GM19351 (cell line): ENCODE measurements at regions not wholly inside any gene's neighbourhood (a gene's known extent, or its start where the extent isn't known, plus 50 kb on each side); places are given as distances from the start of the nearest gene placed in this dataset.
A peak's percentile ranks its signal among the peaks of the same experiment; 100 is the strongest.
"Not testable (repeated sequence)": the region's sequence is repeated elsewhere in the genome, so short reads cannot be mapped to it uniquely, and the experiment has no call there.

ENCODE experiments used
- ATAC-seq: cut with Tn5 transposase; IDR thresholded peaks from one replicate; pipeline ENCODE4 v1.9.1; 2021; ENCODE audit warnings: mild to moderate bottlenecking, moderate library complexity; ENCODE audit not compliant: unreplicated experiment

- ATAC-seq, result not testable (repeated sequence)
Measured at GRCh38 chr2:111551428-111551827, 332.6 kb downstream of the ANAPC1 start.

DNA sequence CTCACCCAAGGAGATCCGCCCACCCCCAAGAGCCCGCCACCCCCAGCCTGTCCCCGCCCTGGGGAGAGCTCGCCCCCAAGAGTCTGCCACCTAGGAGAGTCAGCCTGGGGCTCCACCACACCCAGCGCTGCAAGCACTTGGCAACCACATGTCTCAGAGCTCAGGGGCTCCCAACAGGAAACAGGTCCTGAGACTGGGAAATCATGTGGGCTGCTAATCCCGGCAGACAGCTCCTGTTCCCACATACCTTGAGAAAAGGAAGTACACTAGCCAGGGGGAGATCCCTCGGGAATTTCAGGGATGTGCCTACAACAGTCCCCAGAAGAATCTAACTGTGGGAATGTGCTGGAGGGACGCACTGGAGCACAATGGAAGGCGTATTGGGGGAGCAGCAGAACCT lies 331.4 kb downstream of the ANAPC1 start:
- ATAC-seq, result not testable (repeated sequence)

DNA sequence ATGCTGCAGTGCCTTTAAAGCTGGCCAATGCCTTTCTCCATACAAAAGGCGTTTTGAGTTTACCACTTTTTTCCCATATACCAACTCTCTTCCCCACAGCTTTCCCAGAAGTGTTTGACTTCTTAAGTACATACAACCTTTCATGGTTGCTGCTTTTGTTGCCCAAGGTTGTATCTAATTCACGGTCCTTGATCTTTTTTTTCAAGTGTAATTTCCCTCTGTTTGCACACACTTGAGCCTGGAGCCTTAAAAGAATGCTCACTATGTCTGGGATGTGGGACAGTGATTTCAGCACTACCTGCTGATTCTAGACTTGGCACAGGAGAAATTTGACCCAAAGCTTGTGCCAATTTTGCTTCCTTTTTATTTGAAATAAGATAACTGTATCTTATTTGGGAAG lies 324.7 kb downstream of the ANAPC1 start:
- not testable (repeated sequence) for ATAC-seq

- not testable (repeated sequence) for ATAC-seq
Measured at GRCh38 chr2:111559814-111560213, 324.2 kb downstream of the ANAPC1 start.

DNA sequence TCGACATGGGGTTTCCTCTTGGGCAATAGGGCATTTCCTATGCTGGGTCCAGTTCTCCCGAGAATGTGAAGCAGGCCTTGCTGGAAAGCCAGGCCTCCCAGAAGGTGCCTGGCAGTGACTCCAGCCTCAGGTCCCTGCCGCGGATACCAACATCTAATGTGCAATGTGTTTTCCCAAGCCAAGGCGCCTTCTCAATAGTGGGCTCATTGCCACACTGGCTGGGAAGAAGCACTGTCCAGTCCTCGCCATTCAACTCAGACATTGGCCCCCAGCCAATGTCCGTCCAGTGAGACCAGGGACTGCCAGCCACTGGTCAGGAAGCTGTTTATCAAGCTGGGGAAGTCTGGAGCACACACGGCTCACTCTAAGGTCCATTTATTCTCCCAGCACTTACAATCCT lies 317.9 kb downstream of the ANAPC1 start:
- not testable (repeated sequence) for ATAC-seq

- ATAC-seq, result not testable (repeated sequence)
Measured at GRCh38 chr2:111567233-111567632, 316.8 kb downstream of the ANAPC1 start.

DNA sequence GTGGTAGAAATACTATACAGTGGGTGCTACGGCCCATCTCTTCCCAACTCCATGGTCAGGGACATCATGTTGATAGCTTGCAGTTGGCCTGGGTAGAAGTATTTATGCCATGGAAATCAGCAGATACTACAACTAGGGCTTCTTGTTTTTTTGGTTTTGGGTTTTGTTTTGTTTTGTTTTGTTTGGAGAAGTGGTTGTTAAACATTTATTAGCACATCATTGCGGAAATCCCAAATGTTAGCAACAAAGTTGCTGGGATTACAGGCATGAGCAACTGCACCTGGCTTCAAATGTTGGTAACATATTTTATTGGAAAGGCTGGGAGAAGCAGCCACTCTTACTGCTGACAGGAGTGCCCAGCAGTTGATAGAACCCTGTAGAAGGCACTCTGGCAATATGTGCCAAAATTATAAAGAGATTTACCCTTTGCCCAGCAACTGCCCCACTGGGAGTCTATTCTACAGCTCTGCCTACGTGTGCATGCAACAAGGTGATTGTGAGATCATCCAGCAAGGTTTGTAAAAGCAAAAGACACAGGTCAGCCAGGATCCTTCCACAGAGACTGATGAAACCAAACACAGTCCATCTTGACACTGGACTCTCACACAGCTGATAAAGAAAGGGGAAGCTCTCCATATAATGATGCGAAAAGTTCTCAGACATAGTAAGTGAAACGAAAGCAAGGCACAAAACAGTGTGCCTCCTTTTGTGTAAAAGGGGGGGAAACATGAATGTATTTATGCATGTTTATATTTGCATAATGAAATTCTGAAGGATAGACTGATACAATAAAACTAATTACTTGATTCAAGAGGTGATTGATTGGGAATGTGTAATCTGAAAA lies 314.4 kb downstream of the ANAPC1 start:
- ATAC-seq, result not testable (repeated sequence)

DNA sequence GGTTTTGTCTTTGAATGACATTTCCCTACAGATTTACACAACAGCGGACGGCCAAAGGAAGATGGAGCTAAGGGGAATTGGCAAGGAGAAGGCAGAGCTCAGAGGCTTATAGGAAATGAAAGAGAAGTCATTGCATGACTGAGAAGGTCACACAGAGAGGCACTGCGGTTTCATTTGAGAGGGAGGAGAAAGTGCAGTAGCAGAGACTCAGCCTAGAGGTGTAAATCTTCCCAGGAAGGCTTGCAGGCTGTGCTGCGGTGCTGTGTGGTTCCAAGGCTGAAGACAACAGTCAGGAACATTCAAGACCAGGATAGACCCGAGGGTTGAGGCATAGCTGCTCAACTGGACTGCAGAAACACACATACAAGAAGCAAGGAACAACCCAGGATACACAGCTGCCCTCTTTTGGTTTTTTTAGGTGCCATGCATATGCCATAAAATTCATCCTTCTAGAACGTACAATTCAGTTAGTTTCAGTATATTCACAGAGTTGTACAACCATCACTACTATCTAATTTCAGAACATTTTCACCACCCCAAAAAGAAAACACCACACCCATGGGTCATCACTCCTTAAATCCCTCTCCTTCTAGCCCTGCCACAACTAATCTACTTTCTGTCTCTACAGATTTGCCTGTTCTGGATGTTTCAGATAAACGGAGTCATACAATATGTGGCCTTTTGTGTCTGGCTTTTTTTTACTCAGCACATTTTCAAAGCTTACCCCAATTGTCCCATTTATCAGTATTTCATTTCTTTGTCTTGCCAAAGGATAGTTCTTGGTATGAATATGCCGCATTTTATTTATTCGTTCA lies 313.5 kb downstream of the ANAPC1 start:
- ATAC-seq, result peak; percentile 69

GRCh38 chr2:111574803-111575202 lies 309.2 kb downstream of the ANAPC1 start:
- ATAC-seq, result not testable (repeated sequence)

DNA sequence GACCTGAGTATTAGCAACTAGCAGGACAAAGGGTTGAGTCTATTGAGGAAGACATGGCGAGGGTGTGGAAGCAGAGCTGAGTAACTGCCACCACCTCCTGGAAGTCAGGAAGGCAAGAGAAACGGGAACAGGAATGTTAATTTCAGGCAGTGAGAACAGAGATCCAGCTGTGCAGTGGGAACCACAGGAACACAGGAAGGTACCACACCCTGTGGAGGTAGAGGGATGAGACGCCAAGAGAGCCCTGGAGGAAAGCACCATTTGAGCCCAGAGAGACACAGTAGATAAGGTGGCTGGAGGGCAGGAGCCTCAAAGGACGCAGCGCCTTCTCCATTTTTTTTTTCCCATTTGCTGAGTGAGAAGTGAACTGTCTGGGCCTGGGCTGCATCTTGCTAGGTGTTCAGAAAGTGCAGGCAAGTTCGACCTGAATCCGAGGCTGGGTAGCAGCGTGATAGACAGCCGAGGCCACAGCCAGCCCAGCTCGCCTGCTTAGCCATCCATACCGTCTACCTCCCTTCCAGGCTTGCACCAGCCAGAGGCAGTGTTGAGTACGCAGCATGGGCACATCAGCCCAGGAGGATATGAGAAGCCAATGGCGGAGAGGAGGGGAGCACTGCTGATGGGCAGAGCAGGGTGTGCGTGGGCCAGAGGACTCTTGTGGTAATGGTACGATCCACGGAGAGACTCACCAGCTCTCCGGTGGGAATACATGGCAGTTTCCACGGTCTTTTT lies 306.7 kb downstream of the ANAPC1 start:
- ATAC-seq, result not testable (repeated sequence)

DNA sequence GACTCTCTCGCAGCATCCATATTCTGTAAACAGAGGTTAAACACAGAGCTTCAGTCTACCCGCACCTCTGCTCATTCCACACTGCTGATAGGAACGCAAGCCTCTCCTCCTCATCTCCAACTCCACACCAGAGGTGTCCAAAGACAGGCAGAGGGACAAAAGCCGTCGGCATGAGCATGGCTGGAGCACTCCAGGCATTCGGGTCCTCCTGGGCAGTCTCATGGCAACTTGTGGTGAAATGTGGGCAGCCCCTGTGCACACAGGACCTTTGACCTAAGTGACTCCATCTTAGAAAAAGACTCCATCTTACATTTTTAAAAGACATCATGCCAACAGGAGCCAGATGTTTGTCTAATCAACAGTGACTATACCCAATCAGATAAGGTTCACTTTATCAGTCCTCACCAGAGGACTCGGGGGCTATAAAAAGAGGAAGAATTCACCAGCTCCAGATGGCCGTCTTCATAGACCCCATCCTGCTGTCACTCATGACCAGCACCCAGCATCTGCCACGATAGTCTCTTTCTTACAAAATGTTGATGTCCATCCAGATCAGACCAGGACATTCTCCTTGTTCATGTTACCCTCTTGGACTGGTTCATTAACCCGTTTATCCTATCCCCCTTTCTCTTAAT lies 304.4 kb downstream of the ANAPC1 start:
- ATAC-seq, result not testable (repeated sequence)

DNA sequence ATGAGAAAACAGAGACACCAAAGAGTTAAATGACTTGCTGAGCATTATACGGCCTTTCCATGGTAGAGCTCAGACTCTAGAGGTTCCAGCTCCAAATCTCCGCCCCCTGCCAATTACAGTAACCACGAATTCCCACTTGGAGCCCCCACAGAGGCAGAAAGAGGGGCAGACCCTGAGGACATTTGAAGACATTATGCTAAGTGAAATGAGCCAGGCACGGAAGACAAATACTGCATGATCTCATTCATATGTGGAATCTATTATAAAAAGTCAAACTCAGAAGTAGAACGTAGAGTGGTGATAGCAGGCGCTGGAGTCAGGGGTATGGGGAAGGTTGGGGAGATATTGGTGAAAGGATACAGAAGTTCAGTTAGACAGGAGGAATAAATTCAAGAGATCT lies 303.4 kb downstream of the ANAPC1 start:
- ATAC-seq, result not testable (repeated sequence)

- ATAC-seq, result not testable (repeated sequence)
Measured at GRCh38 chr2:111582090-111582489, 301.9 kb downstream of the ANAPC1 start.

DNA sequence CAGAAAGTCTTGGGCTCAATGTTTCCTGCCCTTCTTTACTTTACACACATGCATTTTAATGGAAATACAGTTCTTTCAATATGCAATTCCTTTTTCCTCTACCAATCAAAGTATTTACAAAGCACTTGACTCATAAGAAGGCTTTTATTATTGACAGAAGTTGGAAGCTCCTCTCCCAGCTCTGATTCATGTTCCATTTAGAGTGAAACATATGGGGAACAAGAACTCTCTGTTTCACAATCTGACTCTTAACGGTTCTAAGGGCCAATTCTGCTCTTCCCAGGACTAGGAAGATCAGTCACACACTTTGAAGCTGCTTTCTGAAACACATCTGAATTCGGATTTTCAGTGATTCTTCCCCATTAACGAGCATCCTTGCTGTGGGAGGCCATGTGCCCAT lies 300.5 kb downstream of the ANAPC1 start:
- not testable (repeated sequence) for ATAC-seq

DNA sequence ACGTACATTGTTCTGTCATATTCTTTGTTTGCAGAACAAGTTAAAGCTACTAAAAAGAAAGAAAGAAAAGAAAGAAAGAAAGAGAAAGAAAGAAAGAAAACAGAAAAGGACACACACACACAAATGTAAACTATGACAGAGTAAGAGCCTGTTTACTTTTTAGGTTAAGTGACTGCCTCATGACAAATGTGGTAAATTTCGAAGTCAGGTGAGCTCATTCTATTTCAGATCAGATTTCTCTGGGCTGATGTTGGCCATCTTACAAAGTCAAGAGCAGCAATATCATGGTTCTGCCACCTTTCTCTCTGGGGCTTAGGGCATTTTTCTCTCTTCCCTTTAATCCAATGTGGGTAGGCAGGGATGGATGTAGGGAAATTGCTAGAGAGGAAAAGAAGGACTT lies 299.5 kb downstream of the ANAPC1 start:
- not testable (repeated sequence) for ATAC-seq

DNA sequence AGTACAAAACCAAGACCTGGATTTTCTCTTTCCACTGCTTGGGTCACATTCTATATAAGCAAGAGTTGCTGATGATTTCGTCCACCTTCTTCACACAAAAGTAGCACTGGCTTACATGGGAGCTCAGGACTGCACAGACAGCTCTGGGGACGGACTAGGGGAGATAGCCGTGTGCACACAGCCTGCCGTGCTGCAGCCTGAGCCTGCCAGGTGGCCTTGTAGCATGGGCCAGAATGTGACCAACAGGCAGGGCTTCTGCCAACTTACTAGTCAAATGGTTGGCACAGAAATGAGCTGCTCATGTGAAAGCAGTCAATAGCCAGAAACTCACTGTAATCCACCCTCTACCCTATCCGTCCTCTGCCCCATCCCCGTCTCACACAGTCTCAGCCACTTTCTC lies 299.0 kb downstream of the ANAPC1 start:
- ATAC-seq, result not testable (repeated sequence)

DNA sequence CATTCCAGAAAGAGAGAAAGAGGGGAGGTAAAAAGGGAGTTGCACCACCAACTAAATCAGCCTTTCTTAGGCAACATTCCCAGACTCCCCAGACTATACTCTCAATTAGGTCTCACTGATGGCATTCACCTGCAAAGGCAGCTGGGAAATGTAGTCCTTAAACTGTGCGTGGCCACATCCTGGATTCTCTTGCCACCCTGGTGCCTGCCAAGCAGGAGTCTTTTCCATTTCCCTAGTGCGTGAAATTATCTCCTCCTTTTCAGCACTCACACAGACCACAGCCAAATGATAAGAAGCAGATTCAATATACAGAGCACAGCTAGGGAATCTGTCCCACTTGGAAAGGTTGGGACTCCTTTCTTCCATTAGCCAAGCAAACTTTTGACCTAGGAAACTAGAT lies 298.0 kb downstream of the ANAPC1 start:
- ATAC-seq, result not testable (repeated sequence)

- not testable (repeated sequence) for ATAC-seq
Measured at GRCh38 chr2:111595072-111595471, 288.9 kb downstream of the ANAPC1 start.

GRCh38 chr2:111596808-111597705 lies 286.9 kb downstream of the ANAPC1 start:
- not testable (repeated sequence) for ATAC-seq

DNA sequence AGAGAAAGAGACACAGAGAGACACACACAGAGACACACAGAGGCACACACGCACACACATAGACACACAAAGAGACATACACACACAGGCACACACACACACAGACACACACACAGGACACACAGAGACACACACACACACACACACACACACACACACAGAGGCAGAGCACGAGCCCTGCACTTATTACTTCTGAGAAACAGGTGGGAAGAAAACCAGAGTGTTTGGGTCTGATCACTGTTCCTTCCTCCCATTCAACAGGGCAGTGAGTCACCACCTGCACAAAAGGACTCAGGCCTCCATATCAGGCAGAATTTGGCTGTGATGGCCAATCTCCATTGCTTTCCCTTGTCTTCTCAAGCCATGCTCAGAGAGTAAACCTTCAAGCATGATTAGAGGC lies 285.0 kb downstream of the ANAPC1 start:
- not testable (repeated sequence) for ATAC-seq
